ENCODE measurements at regions not wholly inside any gene's neighbourhood (a gene's known extent, or its start where the extent isn't known, plus 50 kb on each side); places are given as distances from the start of the nearest gene placed in this dataset.

DNA sequence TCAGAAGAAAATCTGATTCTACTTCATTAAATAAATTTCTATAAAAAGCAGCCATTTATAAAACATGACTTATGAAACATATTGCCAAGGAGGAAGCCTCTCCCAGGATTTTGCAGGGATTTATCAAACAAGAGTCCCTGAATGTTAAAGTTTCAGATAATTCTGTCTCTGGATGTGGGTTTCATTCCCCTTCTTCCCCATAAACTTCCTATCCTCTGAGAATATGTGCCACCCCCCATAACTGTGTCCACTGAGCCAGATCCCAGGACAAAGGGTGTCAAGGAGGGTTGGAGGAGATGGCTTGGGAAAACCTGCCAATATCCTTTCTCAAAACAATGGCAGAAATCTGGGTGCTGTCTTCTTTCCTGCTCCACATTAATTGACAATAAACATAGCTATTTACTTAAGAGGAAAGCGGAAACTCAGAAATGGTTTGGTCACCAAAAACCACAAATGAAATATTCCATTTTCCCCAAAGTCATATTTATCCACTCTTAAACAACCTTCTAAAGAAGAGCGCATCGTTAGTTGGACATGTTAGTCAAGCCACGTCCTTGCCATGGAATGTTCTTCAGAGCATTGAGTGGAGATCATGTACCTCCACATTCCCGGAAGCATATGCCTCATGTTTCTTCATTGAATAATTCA, 54.3 kb upstream of the AKR1E2 start:
- Histone ChIP-seq H3K9ac (ENCODE audit: low read depth in 1 of 2, low read length in 2 of 2) (peak overlapping the region in 1 of 2 donors; percentile 12), H3K4me1 (ENCODE audit: control insufficient read depth in 4 of 4, insufficient read depth in 4 of 4, low read length in 3 of 4) (no peaks in the 10 kb centered on the region), H3K9me3 (ENCODE audit: control insufficient read depth in 4 of 4, low read length in 3 of 4) (no peaks in the 10 kb centered on the region), H3K27ac (ENCODE audit: low read depth in 1 of 2, low read length in 2 of 2) (peak overlapping the region in 1 of 2 donors; percentile 50), H3K4me3 (ENCODE audit: low read depth in 1 of 3, low read length in 3 of 3) (no peak overlapping the region), H3K27me3 (ENCODE audit: control insufficient read depth in 4 of 4, insufficient read depth in 4 of 4, low read length in 3 of 4) (peaks cover 0 to 4% (median 0%) of the 10 kb centered on the region in 4 donors), H3K36me3 (ENCODE audit: control insufficient read depth in 4 of 4, insufficient read depth in 3 of 4, low read depth in 1 of 4, low read length in 3 of 4) (no peaks in the 10 kb centered on the region)
- no peak for DNase-seq (ENCODE audit: low spot score)
- TF ChIP-seq, protein P1, sequence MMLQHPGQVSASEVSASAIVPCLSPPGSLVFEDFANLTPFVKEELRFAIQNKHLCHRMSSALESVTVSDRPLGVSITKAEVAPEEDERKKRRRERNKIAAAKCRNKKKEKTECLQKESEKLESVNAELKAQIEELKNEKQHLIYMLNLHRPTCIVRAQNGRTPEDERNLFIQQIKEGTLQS (IDR thresholded peaks at IDR 0.05): no peak
- TF ChIP-seq JUND (IDR thresholded peaks at IDR 0.05) (no peak), NR2F2 (IDR thresholded peaks at IDR 0.05) (no peak), HNF4G (IDR thresholded peaks at IDR 0.05) (no peak), FOXA2 (IDR thresholded peaks at IDR 0.05) (no peak), RXRA (IDR thresholded peaks at IDR 0.05) (no peak), EGR1 (IDR thresholded peaks at IDR 0.05; ENCODE audit: low read depth in 2 of 2) (no peak), RAD21 (IDR thresholded peaks at IDR 0.05) (no peak), HNF4A (conservative IDR thresholded peaks at IDR 0.05) (no peak), GABPA (IDR thresholded peaks at IDR 0.05 in 1 of 2, conservative IDR thresholded peaks at IDR 0.05 in 1 of 2) (no peak), FOXA1 (IDR thresholded peaks at IDR 0.05) (no peak), TAF1 (conservative IDR thresholded peaks at IDR 0.05) (no peak)
- TF ChIP-seq, protein P2, sequence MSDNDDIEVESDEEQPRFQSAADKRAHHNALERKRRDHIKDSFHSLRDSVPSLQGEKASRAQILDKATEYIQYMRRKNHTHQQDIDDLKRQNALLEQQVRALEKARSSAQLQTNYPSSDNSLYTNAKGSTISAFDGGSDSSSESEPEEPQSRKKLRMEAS (IDR thresholded peaks at IDR 0.05): no peak
- WGBS: 74% methylated on average over 5 of the region's 5 CpGs

DNA sequence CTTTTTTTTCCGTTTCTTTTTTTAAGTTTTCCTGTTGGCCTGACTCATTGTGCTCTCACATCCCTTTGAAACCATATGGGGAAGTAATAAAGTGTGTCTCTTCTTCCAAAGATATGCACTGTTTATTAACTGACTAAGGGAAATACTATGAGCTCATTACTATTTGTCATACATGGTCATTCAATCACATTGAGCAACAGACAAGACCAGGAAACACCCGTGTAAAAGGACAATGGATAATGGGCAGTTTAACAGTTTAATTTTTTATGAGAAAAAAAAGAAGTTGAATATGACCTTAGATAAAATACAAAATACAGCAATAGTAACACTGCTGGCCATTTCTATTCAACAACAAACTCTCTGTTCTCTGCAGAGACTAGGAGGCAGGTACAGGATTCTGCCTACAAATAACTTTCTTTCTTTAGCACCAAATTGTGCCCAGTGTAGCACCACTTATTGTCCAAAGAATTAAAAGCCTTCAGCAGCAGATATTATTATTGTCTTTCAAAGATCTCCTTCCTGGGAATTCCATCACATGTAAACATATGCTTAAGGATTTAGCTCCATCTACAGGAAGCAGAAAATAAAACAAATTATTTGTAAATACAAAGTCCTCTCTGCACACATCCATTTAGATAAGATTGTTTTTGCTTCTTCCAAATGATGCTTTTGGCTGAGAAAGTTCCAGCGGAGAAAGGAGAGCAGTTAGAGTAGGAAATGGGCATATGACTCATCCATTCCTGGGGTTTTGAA, 55.0 kb upstream of the AKR1E2 start:
- no peak for DNase-seq (ENCODE audit: low spot score)
- Histone ChIP-seq H3K36me3 (ENCODE audit: control insufficient read depth in 4 of 4, insufficient read depth in 3 of 4, low read depth in 1 of 4, low read length in 3 of 4) (no peaks in the 10 kb centered on the region), H3K9me3 (ENCODE audit: control insufficient read depth in 4 of 4, low read length in 3 of 4) (no peaks in the 10 kb centered on the region), H3K9ac (ENCODE audit: low read depth in 1 of 2, low read length in 2 of 2) (peak overlapping the region in 1 of 2 donors; percentile 12), H3K27ac (ENCODE audit: low read depth in 1 of 2, low read length in 2 of 2) (peak overlapping the region; percentile 11 to 50), H3K4me3 (ENCODE audit: low read depth in 1 of 3, low read length in 3 of 3) (no peak overlapping the region), H3K27me3 (ENCODE audit: control insufficient read depth in 4 of 4, insufficient read depth in 4 of 4, low read length in 3 of 4) (peaks cover 0 to 4% (median 0%) of the 10 kb centered on the region in 4 donors), H3K4me1 (ENCODE audit: control insufficient read depth in 4 of 4, insufficient read depth in 4 of 4, low read length in 3 of 4) (no peaks in the 10 kb centered on the region)
- TF ChIP-seq HNF4G (IDR thresholded peaks at IDR 0.05) (no peak), JUND (IDR thresholded peaks at IDR 0.05) (peak in 1 of 2 donors; percentile 12), FOXA1 (IDR thresholded peaks at IDR 0.05) (no peak), TAF1 (conservative IDR thresholded peaks at IDR 0.05) (no peak), GABPA (IDR thresholded peaks at IDR 0.05 in 1 of 2, conservative IDR thresholded peaks at IDR 0.05 in 1 of 2) (no peak), RAD21 (IDR thresholded peaks at IDR 0.05) (peak; percentile 78 to 83), NR2F2 (IDR thresholded peaks at IDR 0.05) (no peak), RXRA (IDR thresholded peaks at IDR 0.05) (no peak), SP1 (IDR thresholded peaks at IDR 0.05) (no peak), HNF4A (conservative IDR thresholded peaks at IDR 0.05) (peak in 1 of 2 donors; percentile 45), EGR1 (IDR thresholded peaks at IDR 0.05; ENCODE audit: low read depth in 2 of 2) (no peak)
- TF ChIP-seq, protein P2 (IDR thresholded peaks at IDR 0.05): no peak
- TF ChIP-seq, protein P3, sequence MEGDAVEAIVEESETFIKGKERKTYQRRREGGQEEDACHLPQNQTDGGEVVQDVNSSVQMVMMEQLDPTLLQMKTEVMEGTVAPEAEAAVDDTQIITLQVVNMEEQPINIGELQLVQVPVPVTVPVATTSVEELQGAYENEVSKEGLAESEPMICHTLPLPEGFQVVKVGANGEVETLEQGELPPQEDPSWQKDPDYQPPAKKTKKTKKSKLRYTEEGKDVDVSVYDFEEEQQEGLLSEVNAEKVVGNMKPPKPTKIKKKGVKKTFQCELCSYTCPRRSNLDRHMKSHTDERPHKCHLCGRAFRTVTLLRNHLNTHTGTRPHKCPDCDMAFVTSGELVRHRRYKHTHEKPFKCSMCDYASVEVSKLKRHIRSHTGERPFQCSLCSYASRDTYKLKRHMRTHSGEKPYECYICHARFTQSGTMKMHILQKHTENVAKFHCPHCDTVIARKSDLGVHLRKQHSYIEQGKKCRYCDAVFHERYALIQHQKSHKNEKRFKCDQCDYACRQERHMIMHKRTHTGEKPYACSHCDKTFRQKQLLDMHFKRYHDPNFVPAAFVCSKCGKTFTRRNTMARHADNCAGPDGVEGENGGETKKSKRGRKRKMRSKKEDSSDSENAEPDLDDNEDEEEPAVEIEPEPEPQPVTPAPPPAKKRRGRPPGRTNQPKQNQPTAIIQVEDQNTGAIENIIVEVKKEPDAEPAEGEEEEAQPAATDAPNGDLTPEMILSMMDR (IDR thresholded peaks at IDR 0.05; ENCODE audit: low read depth, low read length, missing input control): peak; percentile 31
- TF ChIP-seq, protein P4, sequence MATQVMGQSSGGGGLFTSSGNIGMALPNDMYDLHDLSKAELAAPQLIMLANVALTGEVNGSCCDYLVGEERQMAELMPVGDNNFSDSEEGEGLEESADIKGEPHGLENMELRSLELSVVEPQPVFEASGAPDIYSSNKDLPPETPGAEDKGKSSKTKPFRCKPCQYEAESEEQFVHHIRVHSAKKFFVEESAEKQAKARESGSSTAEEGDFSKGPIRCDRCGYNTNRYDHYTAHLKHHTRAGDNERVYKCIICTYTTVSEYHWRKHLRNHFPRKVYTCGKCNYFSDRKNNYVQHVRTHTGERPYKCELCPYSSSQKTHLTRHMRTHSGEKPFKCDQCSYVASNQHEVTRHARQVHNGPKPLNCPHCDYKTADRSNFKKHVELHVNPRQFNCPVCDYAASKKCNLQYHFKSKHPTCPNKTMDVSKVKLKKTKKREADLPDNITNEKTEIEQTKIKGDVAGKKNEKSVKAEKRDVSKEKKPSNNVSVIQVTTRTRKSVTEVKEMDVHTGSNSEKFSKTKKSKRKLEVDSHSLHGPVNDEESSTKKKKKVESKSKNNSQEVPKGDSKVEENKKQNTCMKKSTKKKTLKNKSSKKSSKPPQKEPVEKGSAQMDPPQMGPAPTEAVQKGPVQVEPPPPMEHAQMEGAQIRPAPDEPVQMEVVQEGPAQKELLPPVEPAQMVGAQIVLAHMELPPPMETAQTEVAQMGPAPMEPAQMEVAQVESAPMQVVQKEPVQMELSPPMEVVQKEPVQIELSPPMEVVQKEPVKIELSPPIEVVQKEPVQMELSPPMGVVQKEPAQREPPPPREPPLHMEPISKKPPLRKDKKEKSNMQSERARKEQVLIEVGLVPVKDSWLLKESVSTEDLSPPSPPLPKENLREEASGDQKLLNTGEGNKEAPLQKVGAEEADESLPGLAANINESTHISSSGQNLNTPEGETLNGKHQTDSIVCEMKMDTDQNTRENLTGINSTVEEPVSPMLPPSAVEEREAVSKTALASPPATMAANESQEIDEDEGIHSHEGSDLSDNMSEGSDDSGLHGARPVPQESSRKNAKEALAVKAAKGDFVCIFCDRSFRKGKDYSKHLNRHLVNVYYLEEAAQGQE (IDR thresholded peaks at IDR 0.05): no peak
- WGBS: 20% methylated on average over 3 of the region's 3 CpGs

Measured in liver (tissue), 8 donors.